HCT116 (cell line): ENCODE measurements at regions not wholly inside any gene's neighbourhood (a gene's known extent, or its start where the extent isn't known, plus 50 kb on each side); places are given as distances from the start of the nearest gene placed in this dataset.

Experiments
- CTCF ChIP-seq, 3 experiments: fragments of 200-600 bp in 1 of 3; sonication (generic) in 1 of 3; IDR thresholded peaks in 2 of 3; conservative IDR thresholded peaks in 1 of 3; 2 replicates each; pipeline ENCODE4 v1.5.1; 2012 to 2017; ENCODE audit warnings: low read depth in 2 of 3, low read length in 2 of 3, antibody characterized with exemption in 1 of 3, borderline replicate concordance in 1 of 3, control low read depth in 1 of 3, mild to moderate bottlenecking in 1 of 3, mixed read lengths in 1 of 3, mixed run types in 1 of 3, moderate library complexity in 1 of 3; ENCODE audit not compliant: insufficient read depth in 1 of 3
- EZH2 ChIP-seq: fragments of 200-600 bp; sonication (generic); IDR thresholded peaks from 2 replicates; pipeline ENCODE4 v1.6.1; 2017; ENCODE audit warnings: antibody characterized with exemption, mixed run types
- EZH2phosphoT487 ChIP-seq: fragments of 200-600 bp; IDR thresholded peaks from 2 replicates; pipeline ENCODE4 v1.6.1; 2018; ENCODE audit warnings: antibody characterized with exemption, borderline replicate concordance
- JUND ChIP-seq: IDR thresholded peaks from 2 replicates; pipeline ENCODE4 v1.6.1; 2012
- MAX ChIP-seq: IDR thresholded peaks from 2 replicates; pipeline ENCODE4 v1.6.1; 2012
- POLR2A ChIP-seq: IDR thresholded peaks from 2 replicates; pipeline ENCODE4 v1.7.0; 2011; ENCODE audit warnings: borderline replicate concordance; ENCODE audit not compliant: insufficient read depth, insufficient read length; ENCODE audit errors: extremely low read depth
- POLR2AphosphoS5 ChIP-seq: IDR thresholded peaks from 2 replicates; pipeline ENCODE4 v1.6.1; 2011; ENCODE audit warnings: mild to moderate bottlenecking, low read depth, low read length, moderate library complexity
- RAD21 ChIP-seq: IDR thresholded peaks from 2 replicates; pipeline ENCODE4 v1.6.1; 2012; ENCODE audit warnings: low read depth, mild to moderate bottlenecking
- REST ChIP-seq: IDR thresholded peaks from 2 replicates; pipeline ENCODE4 v1.6.1; 2012; ENCODE audit warnings: low read depth
- SIN3A ChIP-seq: IDR thresholded peaks from 2 replicates; pipeline ENCODE4 v1.6.1; 2012; ENCODE audit warnings: low read depth
- SP1 ChIP-seq: IDR thresholded peaks from 2 replicates; pipeline ENCODE4 v1.6.1; 2012; ENCODE audit warnings: low read depth
- SRF ChIP-seq: IDR thresholded peaks from 2 replicates; pipeline ENCODE4 v1.6.1; 2012; ENCODE audit warnings: low read depth
- TCF7L2 ChIP-seq: IDR thresholded peaks from 2 replicates; pipeline ENCODE4 v1.7.0; 2011; ENCODE audit warnings: borderline replicate concordance, inconsistent platforms; ENCODE audit not compliant: insufficient read depth, insufficient read length; ENCODE audit errors: extremely low read depth
- YY1 ChIP-seq: IDR thresholded peaks from 2 replicates; pipeline ENCODE4 v1.6.1; 2011; ENCODE audit warnings: low read length, low read depth, moderate library complexity, mild to moderate bottlenecking; ENCODE audit not compliant: insufficient replicate concordance; ENCODE audit errors: extremely low read depth

- TF ChIP-seq EZH2 (no peak), POLR2A (no peak), CTCF (IDR thresholded peaks at IDR 0.05 in 2 of 3, conservative IDR thresholded peaks at IDR 0.05 in 1 of 3; ENCODE audit: borderline replicate concordance in 1 of 3, insufficient read depth in 1 of 3, low read depth in 2 of 3, low read length in 2 of 3) (no peak), SRF (no peak), MAX (no peak), SIN3A (no peak), JUND (no peak), POLR2AphosphoS5 (no peak), TCF7L2 (no peak), SP1 (no peak), REST (no peak), RAD21 (no peak), YY1 (no peak), EZH2phosphoT487 (no peak)
Measured at GRCh38 chr17:68800751-68801150, 154.4 kb downstream of the ABCA8 start.
